GM19238 (cell line): ENCODE measurements at regions not wholly inside any gene's neighbourhood (a gene's known extent, or its start where the extent isn't known, plus 50 kb on each side); places are given as distances from the start of the nearest gene placed in this dataset.

Source experiments
- DNase-seq: peaks from one replicate; pipeline ENCODE4 v3.0.0; 2011; ENCODE audit warnings: low spot score; ENCODE audit not compliant: insufficient read length

DNA sequence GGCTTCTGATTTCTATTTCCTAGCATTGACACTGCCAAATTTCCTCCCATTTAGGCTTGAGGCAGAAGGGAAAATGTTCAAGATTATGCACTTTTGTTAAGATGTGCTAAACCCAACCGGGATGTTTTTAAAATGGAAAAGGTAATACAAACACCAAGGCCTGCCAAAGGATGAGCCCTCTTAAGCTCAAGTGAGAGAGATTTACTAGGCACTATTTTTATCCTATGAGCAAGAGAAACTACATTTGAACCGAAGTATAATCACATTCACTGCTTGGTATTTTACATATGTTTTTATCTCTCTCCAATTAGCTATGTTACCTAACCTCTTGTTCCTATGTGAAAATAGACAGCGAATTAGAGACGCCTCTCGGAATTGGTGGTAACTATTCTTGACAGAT lies 295.8 kb downstream of the GABRB3 start:
- DNase-seq, result no peak

DNA sequence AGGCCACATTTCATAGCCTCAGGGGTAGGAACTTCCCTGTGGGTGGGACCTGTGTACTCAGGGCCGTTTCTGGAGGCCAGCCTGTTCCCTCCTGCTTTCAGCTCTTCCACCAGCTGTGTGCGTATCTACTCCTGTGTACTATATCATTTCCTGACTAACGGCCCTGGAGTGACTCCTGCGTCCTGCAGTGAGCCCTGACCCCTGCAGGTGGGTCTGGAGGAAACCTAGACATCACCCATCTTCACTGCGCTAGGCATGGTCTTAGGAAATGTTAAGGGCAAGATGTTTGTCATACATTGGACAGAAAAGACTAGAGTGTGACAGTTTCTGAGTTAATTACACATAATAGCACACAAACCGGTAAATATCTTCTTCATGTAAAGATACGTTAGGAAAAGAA lies 297.3 kb downstream of the GABRB3 start:
- no peak for DNase-seq

DNA sequence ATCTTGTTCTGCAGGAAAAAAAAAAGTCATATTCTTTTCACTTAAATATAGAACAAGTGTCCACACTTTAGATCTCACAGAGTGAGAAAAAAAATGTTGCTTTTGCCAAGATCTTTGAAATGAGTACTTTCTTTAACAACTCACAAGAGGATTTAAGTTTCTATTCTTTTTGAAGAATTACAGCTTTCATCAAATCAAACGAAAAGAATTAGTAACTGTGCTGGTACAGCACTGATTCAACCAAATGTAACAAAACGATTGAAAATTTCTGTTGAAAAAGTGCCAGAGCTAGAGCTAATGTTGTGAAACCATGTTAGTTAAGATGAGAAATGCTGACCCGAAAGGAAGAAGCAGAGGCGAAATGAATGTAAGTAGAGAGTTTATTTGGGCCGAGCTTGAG lies 300.2 kb downstream of the GABRB3 start:
- no peak for DNase-seq

DNA sequence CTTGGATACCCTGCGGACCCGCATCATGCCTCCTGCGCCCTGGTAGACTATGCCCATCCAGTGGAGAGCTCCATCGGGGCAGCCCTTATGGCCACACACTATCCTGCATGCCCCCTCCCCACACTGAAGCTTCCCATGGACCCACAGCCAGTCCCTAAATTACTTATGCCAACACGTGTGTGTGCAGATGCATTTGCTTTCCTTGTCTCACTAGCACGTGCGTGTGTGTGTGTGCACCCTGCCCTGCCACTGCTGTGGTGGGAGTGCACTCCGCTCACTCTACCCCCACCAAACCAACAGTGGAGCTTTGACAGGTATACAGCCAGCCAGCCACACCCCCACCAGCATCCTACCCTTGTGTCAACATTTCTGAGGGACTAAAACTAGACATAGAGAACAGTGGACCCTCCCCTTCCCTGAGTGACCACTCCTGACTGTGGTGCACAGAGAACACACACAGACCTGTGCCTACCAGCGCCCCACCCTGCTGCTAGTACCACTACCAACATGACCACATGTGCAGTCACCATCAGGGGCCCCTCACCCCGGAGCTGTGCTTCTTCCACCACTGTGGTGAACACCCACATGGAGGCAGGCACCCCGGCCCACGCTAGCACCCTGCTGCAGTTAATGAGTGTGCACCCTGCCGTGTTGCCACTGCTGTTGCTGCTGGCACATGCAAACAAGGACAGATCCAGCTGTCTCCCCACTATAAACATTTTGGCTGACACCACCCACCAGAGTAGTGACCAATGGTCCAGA lies 310.8 kb downstream of the GABRB3 start:
- DNase-seq, result no peak

DNA sequence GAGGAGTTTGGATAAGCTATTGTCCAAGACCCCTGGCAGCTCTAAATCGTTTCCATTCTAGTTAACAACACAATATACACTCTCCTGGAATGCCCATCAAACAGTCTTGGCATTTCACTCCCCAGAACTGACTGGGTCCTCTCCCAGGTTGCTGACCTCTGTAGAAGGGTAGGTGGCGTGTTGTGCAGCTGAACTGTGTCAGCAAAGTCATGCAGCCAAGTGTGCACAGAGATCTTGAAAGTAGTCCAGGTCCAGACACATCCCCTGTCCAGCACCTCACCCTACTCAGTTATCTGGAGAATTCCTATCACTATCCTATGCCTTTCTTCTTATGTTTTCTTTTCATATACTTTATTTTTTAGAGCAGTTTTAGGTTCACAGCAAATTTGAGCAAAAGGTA lies 312.7 kb downstream of the GABRB3 start:
- DNase-seq, result no peak

DNA sequence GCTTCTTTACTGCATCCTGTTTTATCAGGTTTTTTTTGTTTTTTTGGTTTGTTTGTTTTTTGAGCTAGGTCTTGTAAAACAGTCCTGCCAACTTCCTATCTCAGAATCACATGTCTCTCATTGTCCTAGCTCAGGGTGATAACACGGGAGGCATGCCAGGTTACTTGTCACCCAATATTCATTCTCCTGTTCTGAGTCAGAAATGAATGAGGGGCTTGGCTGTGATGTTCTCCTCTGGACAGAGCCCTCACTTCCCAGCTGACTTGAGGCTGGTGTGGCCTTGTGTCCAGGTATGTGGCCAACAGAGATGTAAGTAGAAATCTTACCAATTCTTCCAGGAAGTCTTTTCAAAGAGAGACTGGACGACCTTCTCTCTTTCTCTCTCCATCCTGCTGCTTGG lies 317.0 kb downstream of the GABRB3 start:
- no peak for DNase-seq

DNA sequence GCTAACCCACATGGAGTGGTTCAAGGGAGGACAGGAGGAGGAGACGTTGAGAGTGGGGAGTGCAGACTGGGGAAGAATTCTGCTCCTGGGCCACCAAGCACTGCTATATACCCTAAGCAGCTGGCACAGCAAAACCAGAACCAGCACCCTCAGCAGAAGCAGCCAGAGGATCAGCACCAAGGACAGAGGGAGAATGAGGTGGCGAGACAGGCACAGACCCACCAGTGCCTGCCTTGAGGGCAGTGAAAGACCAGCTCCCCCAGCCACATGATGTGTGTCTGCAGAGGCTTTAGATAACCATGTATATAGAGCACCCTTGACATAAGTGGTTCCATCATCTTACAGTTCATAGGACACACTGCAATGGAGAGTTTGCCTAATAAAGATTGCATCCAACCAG lies 319.0 kb downstream of the GABRB3 start:
- no peak for DNase-seq

DNA sequence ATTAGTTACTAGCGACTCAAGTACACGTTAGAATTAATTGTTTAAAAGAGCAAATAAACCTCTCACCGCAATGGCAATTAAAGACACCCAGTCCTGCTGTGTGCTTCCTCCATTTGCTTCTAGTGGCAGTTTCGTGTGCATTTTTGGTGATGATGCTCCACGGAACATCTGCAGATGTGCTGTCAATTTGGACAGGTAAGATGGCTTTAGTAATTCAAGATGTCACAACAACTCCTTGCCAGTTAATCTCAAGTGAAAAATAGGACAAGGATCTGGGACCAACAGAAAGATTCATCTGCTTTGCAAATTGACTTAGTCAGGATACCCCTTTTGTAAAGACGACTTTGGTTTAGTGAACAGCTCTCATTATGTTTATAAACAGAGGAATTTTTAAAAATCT lies 320.9 kb downstream of the GABRB3 start:
- DNase-seq, result no peak

DNA sequence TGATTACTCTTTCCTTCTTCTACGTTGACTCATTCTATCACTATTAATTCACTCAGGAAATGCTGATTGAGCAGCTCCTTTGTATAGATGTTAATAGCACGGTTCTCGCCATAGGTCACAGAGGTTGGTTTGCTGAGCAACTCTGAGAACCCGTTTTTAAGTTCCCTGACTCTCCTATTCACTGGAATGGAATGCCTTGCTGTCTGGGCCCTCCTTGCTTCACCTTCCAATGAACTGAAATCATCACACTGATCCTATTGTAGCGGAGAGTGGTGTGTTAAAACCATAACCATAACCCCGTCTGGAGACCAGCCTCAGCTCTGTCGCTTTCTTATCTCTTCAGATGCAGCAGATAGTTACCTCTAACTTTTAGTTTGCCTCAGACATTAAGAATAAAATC lies 323.6 kb downstream of the GABRB3 start:
- no peak for DNase-seq

DNA sequence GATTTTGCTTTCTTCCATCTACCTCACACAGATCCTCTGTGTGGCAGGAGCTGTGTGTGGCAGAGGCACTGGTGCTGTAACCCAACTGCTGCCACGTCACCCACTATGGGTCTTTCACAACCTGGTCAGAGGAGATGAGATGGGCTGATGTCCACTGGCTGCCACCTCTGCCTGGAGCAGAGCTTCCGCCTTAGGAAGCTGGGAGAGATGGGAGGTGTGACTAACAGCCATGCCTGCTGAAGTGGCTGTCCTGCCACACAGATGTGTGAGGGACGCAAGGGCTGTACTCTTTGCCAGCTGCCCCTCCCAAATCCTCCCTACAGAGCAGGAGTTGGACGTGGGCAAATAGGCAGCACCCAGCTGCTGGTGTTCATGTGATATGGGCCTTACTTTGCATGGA lies 329.5 kb downstream of the GABRB3 start:
- DNase-seq, result no peak

DNA sequence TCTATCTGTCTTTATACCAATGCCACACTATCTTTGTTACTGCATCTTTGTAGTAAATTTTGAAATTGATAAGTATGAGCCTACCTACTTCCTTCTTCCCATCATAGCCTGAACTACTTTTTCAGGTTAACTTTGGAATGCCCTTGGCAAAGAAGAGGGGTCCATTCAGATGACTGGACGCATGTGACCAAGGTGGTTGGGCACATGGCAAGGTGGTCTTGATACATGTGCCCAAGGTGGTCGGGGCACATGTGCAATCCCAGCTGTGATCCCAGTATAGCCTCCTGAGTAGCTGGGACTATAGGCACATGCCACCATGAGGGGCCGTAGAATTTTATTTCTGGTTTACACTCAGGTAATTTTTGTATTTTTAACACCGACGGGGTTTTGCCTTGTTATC lies 330.2 kb downstream of the GABRB3 start:
- no peak for DNase-seq

DNA sequence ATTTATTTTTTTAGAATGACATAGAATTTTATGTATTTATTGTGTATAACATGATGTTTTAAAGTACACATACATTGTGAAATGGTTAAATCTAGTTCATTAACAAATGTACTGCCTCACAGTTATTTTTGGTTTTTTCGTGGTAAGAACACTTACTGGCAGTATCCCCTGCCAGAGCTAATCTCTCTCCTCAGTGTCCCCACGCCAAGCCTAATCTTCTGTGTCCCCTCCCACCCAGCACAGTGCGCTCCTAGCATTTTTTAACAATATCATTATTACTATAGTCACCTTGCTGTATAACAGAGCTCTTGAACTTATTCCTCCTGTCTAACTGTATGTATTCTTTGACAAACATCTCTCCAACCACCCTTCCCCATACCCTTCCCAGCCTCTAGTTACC lies 333.2 kb downstream of the GABRB3 start:
- no peak for DNase-seq

DNA sequence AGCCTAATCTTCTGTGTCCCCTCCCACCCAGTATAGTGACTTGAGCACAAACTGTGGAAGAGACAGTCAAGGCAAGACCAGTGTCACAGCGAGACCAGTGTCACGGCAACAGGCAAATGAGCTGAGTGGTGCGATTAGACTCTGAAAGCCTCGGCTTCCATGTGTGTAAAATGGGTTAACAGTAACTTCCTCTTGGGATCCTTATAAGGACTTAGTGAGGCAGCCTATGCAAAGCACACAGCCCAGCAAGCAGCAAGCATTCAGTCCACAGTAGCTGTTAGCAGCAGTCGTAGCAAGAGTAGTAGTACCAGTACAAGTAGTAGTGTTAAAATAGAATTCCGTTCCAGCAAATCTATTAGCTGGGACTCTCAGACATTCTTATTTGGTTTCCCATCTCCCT lies 334.1 kb downstream of the GABRB3 start:
- DNase-seq, result no peak

DNA sequence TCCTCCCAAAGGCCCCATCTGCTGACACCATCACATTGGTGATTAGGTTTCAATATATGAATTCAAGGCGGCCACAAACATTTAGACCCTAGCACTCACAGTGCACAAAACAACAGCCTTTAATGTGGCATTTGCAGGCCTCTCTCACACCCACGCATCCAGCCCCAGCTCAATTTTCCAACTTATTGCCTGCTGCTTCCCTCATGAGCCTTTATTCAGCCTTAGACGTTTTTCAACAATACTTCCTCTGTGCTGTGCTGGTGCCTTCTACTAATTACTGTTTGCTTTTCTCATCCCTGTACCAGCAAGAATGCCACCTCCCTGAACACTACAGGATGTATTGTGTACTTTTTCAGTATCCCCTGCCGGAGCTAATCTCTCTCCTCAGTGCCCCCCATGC lies 334.6 kb downstream of the GABRB3 start:
- no peak for DNase-seq

DNA sequence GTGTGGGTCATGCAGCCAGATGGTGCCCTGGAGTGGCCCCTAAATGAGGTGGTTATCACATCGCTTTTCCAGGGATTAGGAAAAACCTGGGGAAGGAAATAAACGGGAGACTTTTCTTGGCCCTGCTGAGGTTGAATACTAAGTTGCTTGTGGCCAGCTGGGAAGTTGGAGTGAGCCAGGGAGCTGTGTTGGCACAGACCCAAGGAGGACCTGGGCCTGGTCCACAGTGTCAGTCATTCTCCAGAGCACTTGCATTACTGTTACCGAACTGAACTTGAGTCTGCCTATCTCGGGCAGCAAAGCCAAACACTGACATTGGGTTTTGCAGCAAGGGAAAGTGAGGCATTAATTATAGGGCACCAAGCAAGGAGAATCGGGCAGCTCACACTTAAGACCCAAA lies 339.0 kb downstream of the GABRB3 start:
- DNase-seq, result no peak

DNA sequence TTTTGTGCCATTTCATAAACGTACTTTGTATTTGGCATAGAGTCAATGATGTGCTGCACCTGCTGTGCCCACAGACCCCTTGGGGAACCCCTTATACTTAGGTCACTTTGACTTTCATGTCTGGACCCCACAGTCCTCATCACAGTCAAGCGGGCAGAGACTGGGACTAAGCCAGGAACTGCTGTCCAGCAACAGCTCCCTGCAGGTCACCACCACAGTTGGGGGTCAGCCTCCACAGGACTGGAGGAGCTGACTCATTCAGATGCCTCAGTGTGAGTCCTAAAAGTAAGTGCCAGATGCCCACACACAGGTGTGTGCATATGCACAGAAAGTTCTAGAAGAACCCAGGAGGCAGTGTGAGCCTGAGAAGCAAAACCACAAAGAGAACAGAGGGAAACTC lies 339.8 kb downstream of the GABRB3 start:
- DNase-seq, result no peak

DNA sequence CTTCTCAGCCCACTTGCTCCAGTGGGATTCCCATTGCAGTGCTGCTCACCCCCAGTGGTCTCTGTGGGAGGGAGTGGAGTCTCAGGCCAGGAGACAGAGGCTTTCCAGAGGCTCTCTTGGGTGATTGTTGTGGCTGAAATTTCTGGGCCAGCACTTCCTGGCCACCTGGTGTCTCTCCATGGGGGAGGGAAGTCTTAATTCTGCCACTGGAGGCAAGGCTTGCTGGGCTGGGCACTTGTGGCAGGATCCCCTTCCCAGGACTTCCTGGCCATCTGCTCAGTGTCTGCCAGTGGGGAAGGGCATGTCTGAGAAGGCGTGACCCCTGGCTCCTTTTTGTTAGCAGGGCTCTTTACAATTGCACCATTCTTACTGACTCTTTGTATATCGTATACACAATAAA lies 351.8 kb downstream of the GABRB3 start:
- no peak for DNase-seq

DNA sequence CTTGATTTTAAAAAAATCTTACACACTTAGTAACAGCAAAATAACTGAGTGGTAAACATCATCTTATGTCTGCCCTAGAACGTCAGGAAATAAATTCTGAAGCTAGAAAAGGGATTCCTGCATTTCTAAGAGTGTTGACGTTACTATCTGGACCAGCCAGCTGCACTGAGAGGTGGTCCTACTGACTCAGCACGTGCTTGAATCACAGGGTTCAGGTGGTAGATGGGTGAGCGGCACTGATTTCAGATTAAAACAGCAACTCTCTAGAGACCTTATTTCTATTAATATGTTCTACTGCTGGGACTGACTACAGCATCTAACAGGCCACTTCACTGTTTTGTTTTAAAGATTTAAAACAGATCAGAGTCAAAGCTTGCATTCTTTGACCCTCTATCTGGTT lies 377.2 kb downstream of the GABRB3 start:
- DNase-seq, result no peak

DNA sequence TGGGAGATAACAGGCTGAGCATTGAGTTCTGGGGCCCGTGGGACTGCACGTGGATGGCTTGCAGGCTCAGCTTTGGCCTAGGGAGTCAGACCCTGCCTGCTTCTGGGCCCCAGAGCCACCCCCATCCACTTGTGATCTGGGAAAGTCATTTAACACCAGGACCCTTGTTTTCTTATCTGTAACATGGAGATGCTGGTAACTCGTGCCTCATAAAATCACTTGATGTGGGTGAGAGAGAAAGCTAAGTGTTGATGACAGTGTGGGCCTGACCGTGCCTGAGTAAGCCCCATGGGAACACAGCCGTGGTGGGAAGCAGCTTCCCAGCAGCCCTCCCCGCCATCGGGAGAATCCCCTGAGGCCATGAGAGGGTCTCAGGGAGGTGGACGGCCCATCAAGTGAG lies 378.1 kb downstream of the GABRB3 start:
- DNase-seq, result no peak

DNA sequence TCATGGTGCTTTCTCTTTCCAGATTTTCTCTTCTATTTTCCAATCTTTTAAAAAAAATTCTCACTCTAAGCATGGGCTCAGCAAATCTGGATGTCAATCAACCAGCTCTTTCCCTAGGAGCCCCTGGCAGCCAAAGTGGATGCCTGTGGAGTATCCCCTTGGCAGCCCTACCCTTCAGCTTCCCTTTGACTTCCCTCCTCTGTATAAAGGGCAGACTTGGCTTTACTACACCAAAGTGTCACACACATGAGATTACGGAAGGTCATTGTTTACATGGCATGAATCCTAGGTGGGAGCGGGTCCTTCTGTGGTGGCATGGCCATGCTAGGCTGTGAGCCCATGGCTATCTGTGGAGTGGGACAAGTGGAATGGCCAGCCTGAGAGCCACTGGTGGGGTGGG lies 379.9 kb downstream of the GABRB3 start:
- no peak for DNase-seq

DNA sequence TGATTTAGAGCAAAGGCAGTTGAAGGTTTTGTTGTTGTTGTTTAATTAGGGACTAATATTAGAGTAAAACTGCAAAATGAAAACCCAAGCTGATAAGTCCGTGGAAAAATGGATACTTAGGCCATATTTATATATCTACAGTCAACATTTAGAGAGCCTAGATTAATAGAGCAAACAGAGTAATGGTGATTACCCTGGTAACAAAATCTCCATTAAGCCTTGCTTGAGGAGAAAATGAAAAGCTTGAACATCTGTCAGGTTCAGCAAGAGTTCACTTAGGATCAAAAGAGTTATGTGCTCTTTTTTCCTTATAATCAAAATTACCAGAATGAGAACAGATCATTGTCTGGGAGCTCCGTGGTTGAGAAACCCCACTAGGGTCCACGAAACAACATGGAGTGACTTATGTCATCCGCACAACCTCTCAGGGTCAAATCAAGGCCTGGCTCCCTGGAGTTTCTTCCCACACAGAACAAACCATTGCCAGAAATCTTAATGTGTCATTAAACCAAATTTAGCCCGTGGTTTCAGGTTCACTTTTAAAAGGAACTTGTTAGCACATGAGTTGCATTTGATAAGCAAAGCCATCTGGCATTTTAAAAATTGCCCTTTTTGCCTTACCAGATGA lies 381.2 kb downstream of the GABRB3 start:
- DNase-seq, result no peak

DNA sequence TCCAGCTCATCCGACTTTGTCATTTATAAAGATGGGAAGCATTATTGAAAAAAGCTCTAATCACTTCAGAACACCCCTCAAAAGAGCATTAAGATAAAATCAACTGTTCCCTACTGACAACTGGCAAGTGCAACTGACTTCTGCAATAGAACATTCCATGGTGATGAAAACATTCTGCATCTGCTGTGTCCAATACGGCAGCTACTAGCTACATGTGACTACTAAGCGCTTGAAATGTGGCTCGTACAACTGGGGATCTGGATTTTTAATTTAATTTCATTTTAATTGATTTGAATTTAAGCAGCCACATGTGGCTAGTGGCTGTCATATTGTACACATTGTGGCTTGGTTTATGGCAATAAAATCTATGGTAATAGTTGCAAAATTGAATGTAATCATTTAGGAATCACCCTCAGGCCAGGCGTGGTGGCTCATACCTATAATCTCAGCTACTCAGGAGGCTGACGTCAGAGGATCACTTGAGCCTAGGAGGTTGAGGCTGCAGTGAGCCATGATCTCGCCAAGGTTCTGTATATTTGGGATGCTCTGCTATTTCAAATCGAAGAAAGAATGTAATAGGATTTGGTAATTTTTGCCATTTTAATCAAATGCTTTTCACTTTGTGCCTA lies 390.3 kb downstream of the GABRB3 start:
- DNase-seq, result no peak

DNA sequence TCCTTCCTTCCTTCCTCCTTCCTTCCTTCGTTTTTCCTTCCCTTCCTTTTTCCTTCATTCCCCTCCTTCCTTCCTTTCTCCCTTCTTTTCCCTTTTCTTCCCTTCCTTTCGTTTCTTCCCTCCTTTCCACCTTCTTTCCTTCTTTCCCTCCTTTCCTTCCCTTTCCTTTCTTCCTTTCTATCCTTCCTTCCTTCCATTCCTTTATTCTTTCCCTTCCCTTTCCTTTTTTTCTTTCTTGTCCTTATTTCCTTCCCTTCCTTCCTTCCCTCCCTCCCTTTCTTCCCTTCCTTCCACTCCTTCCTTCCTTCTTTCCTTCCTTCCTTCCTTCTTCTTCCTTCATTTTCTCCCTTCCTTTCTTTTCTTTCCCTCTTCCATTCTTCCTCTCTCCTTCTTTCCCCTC lies 394.6 kb downstream of the GABRB3 start:
- no peak for DNase-seq
